ENCODE measurements at regions not wholly inside any gene's neighbourhood (a gene's known extent, or its start where the extent isn't known, plus 50 kb on each side); places are given as distances from the start of the nearest gene placed in this dataset.

GRCh38 chr5:128774605-128775004 lies 190.7 kb upstream of the SLC27A6 start:
- in situ Hi-C loops (cut with HindIII; ENCODE audit: low pct_unique_long_range_greater_than_20kb, low sequenced_read_pairs) = no loop called here
- intact Hi-C loops (cut with micrococcal nuclease; ENCODE audit: unreplicated experiment) = no loop called here
- H3K36me3 ChIP-seq (ENCODE audit: control insufficient read depth, insufficient read depth, low read length) = no peaks in the 10 kb centered on the region
- no peaks in the 10 kb centered on the region for H3K9me3 ChIP-seq (ENCODE audit: control insufficient read depth, insufficient read depth, low read depth, low read length)
- H3K27me3 ChIP-seq (ENCODE audit: control insufficient read depth, insufficient read depth, low read length) = no peaks in the 10 kb centered on the region
- CTCF ChIA-PET = no interaction called here
- no peaks in the 10 kb centered on the region for H3K4me1 ChIP-seq (ENCODE audit: control insufficient read depth, insufficient read depth, low read length)
- POLR2A ChIA-PET = no interaction called here
- DNase-seq (ENCODE audit: low read depth, low spot score) (no peak), ATAC-seq (no peak)
- no peak overlapping the region for H3K4me3 ChIP-seq (ENCODE audit: low read depth in 2 of 2, low read length in 2 of 2)
- no peak for TF ChIP-seq POLR2AphosphoS5 (IDR thresholded peaks at IDR 0.05; ENCODE audit: low read depth, low read length)
- no peak for TF ChIP-seq CTCF (IDR thresholded peaks at IDR 0.05)
- TF ChIP-seq TCF7L2 (IDR thresholded peaks at IDR 0.05; ENCODE audit: low read depth, low read length) = no peak
- TF ChIP-seq SIN3A (IDR thresholded peaks at IDR 0.05; ENCODE audit: borderline replicate concordance, insufficient read depth, low read depth, low read length) = no peak
- TF ChIP-seq REST (IDR thresholded peaks at IDR 0.05; ENCODE audit: insufficient read depth in 1 of 2, low read depth in 2 of 2, low read length in 1 of 2) = no peak
- H3K27ac ChIP-seq (ENCODE audit: low read length) = no peak overlapping the region
- BruUV-seq (replicated peaks) = no TSS peak

- no peaks in the 10 kb centered on the region for H3K36me3 ChIP-seq (ENCODE audit: control insufficient read depth, insufficient read depth, low read length)
- no peaks in the 10 kb centered on the region for H3K4me1 ChIP-seq (ENCODE audit: control insufficient read depth, insufficient read depth, low read length)
- intact Hi-C loops (cut with micrococcal nuclease; ENCODE audit: unreplicated experiment) = no loop called here
- no peak for TF ChIP-seq CTCF (IDR thresholded peaks at IDR 0.05)
- no peak for TF ChIP-seq POLR2AphosphoS5 (IDR thresholded peaks at IDR 0.05; ENCODE audit: low read depth, low read length)
- no peak for TF ChIP-seq SIN3A (IDR thresholded peaks at IDR 0.05; ENCODE audit: borderline replicate concordance, insufficient read depth, low read depth, low read length)
- no peak for TF ChIP-seq REST (IDR thresholded peaks at IDR 0.05; ENCODE audit: insufficient read depth in 1 of 2, low read depth in 2 of 2, low read length in 1 of 2)
- no peak for TF ChIP-seq TCF7L2 (IDR thresholded peaks at IDR 0.05; ENCODE audit: low read depth, low read length)
- in situ Hi-C loops (cut with HindIII; ENCODE audit: low pct_unique_long_range_greater_than_20kb, low sequenced_read_pairs) = no loop called here
- BruUV-seq (replicated peaks) = no TSS peak
- H3K27me3 ChIP-seq (ENCODE audit: control insufficient read depth, insufficient read depth, low read length) = no peaks in the 10 kb centered on the region
- POLR2A ChIA-PET = no interaction called here
- no peak overlapping the region for H3K4me3 ChIP-seq (ENCODE audit: low read depth in 2 of 2, low read length in 2 of 2)
- DNase-seq (ENCODE audit: low read depth, low spot score) (no peak), ATAC-seq (no peak)
- no peaks in the 10 kb centered on the region for H3K9me3 ChIP-seq (ENCODE audit: control insufficient read depth, insufficient read depth, low read depth, low read length)
- CTCF ChIA-PET = no interaction called here
- no peak overlapping the region for H3K27ac ChIP-seq (ENCODE audit: low read length)
Measured at GRCh38 chr5:128775558-128775957, 189.7 kb upstream of the SLC27A6 start.
